H1 (cell line): ENCODE measurements at regions not wholly inside any gene's neighbourhood (a gene's known extent, or its start where the extent isn't known, plus 50 kb on each side); places are given as distances from the start of the nearest gene placed in this dataset.

Source experiments
- POLR2A ChIP-seq, 2 experiments: IDR thresholded peaks; 1 replicate in 1 of 2; 2 replicates in 1 of 2; pipeline ENCODE4 v1.6.1; 2011; ENCODE audit warnings: low read depth in 2 of 2, low read length in 2 of 2, mild to moderate bottlenecking in 2 of 2; ENCODE audit errors: control extremely low read depth in 1 of 2
- TCF12 ChIP-seq: IDR thresholded peaks from 2 replicates; pipeline ENCODE4 v1.6.1; 2011; ENCODE audit warnings: low read depth, mild to moderate bottlenecking, low read length
- ZNF274 ChIP-seq: IDR thresholded peaks from 2 replicates; pipeline ENCODE4 v1.7.0; 2012; ENCODE audit warnings: low read length, borderline replicate concordance; ENCODE audit errors: extremely low read depth
- TF ChIP-seq, protein P1 (sequence below): IDR thresholded peaks from 2 replicates; pipeline ENCODE4 v1.6.1; 2011; ENCODE audit warnings: low read length, improper control_type of control experiment

DNA sequence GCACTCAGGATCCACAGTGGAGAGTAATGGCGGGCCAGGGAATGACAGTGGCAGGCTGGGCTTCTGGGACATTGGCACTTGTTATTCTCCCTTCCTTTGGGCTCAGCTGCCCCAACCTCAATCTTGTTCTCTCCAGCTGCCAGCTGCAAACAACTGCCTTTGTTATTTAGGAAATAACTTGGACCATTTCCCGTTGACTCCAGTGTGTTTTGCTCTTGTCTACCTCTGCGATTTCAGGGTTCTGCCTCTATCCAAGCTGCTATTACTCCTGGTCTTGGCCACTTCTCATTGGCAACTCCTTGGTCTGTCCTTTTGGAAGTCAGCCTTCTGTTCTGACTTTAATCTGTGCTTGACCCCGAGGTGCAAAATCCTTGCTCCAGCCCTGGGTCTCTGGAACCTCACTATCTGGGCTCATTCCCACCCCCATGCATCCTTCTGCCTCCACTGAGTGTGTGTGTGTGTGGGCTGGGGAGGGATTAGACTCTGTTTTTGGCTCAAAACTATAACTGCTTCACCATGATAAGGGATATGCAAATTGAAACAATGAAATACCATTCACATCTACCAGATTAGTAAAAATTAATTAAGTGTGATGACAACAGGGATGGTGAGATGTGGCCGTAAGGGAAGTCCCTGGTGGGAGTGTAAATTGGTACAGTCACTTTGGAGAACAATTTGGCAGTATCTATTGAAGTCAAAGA is 134.1 kb upstream of the CXCR4 start (continued):
- TF ChIP-seq TCF12 (no peak), POLR2A (IDR thresholded peaks at IDR 0.05; ENCODE audit: control extremely low read depth in 1 of 2, low read depth in 2 of 2, low read length in 2 of 2) (no peak), ZNF274 (no peak)
- TF ChIP-seq, protein P1, sequence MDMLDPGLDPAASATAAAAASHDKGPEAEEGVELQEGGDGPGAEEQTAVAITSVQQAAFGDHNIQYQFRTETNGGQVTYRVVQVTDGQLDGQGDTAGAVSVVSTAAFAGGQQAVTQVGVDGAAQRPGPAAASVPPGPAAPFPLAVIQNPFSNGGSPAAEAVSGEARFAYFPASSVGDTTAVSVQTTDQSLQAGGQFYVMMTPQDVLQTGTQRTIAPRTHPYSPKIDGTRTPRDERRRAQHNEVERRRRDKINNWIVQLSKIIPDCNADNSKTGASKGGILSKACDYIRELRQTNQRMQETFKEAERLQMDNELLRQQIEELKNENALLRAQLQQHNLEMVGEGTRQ, result no peak
